WTC11 (cell line): ENCODE measurements at regions not wholly inside any gene's neighbourhood (a gene's known extent, or its start where the extent isn't known, plus 50 kb on each side); places are given as distances from the start of the nearest gene placed in this dataset.

Source experiments
- ATAC-seq: fragments of 200-7000 bp; cut with Tn5 transposase; 2 replicates; pipeline ENCODE4 v1.10.0; 2021; ENCODE audit warnings: mild to moderate bottlenecking, moderate library complexity
- CTCF ChIA-PET: fragments of 300-600 bp; sonication (Branson Sonifier 250); formaldehyde crosslinking; loops from one replicate; lab custom pipeline; 2021; ENCODE audit warnings: antibody characterized with exemption; lab: Charles Lee
- POLR2A ChIA-PET: fragments of 350-600 bp; sonication (Branson Sonifier 250); formaldehyde crosslinking; loops from one replicate; lab custom pipeline; 2021; ENCODE audit warnings: antibody characterized with exemption; lab: Charles Lee
- DNase-seq: peaks from one replicate; pipeline ENCODE4 v3.0.0; 2021; ENCODE audit warnings: low spot score
- H3K27ac Mint-ChIP-seq: 2 replicates; pipeline ENCODE4 v1.8.0; 2021; ENCODE audit warnings: mixed read lengths
- H3K27me3 Mint-ChIP-seq: 2 replicates; pipeline ENCODE4 v1.8.0; 2021; ENCODE audit warnings: low read depth, mild to moderate bottlenecking, moderate library complexity, mixed read lengths
- H3K36me3 Mint-ChIP-seq: 2 replicates; pipeline ENCODE4 v1.8.0; 2021; ENCODE audit warnings: mixed read lengths
- H3K4me1 Mint-ChIP-seq: 2 replicates; pipeline ENCODE4 v1.8.0; 2022; ENCODE audit warnings: mixed read lengths
- H3K4me3 Mint-ChIP-seq: 2 replicates; pipeline ENCODE4 v1.8.0; 2021; ENCODE audit warnings: mild to moderate bottlenecking, moderate library complexity, mixed read lengths
- H3K9me3 Mint-ChIP-seq: 2 replicates; pipeline ENCODE4 v1.8.0; 2021; ENCODE audit warnings: mixed read lengths
- AR ChIP-seq: fragments of 250-450 bp; sonication (Bioruptor Pico); IDR thresholded peaks from 2 replicates; pipeline ENCODE4 v1.9.0; 2021; ENCODE audit warnings: mild to moderate bottlenecking
- ATF1 ChIP-seq: sonication (generic); formaldehyde crosslinking; IDR thresholded peaks from 2 replicates; pipeline ENCODE4 v1.8.1; 2023; ENCODE audit warnings: mild to moderate bottlenecking, moderate library complexity, missing genetic modification reagents
- ATF2 ChIP-seq: sonication (generic); formaldehyde crosslinking; IDR thresholded peaks from 2 replicates; pipeline ENCODE4 v1.8.1; 2022; ENCODE audit warnings: low read depth, missing genetic modification reagents, borderline replicate concordance
- ETV6 ChIP-seq: sonication (generic); formaldehyde crosslinking; IDR thresholded peaks from 2 replicates; pipeline ENCODE4 v1.8.1; 2022; ENCODE audit warnings: mild to moderate bottlenecking, missing genetic modification reagents
- FOXJ3 ChIP-seq: sonication (generic); formaldehyde crosslinking; IDR thresholded peaks from 2 replicates; pipeline ENCODE4 v1.9.0; 2021; ENCODE audit warnings: missing genetic modification reagents, mild to moderate bottlenecking, borderline replicate concordance
- HMGA2 ChIP-seq: fragments of 250-450 bp; sonication (Bioruptor Pico); IDR thresholded peaks from 2 replicates; pipeline ENCODE4 v1.4.0; 2021; ENCODE audit warnings: mild to moderate bottlenecking, moderate library complexity
- IRF2 ChIP-seq: sonication (generic); formaldehyde crosslinking; IDR thresholded peaks from 2 replicates; pipeline ENCODE4 v1.8.0; 2022; ENCODE audit warnings: low read depth, missing genetic modification reagents, borderline replicate concordance
- JAZF1 ChIP-seq: fragments of 250-450 bp; sonication (Bioruptor Pico); IDR thresholded peaks from 2 replicates; pipeline ENCODE4 v1.9.0; 2021; ENCODE audit warnings: moderate library complexity, mild to moderate bottlenecking, inconsistent platforms
- MXD4 ChIP-seq: fragments of 250-450 bp; sonication (Bioruptor Pico); IDR thresholded peaks from 2 replicates; pipeline ENCODE4 v1.8.0; 2021; ENCODE audit warnings: mild to moderate bottlenecking, moderate library complexity, borderline replicate concordance
- MYBL2 ChIP-seq: sonication (generic); formaldehyde crosslinking; IDR thresholded peaks from 2 replicates; pipeline ENCODE4 v1.8.1; 2023; ENCODE audit warnings: mild to moderate bottlenecking, moderate library complexity, missing genetic modification reagents
- NFATC4 ChIP-seq: fragments of 250-450 bp; sonication (Bioruptor Pico); IDR thresholded peaks from 2 replicates; pipeline ENCODE4 v1.9.0; 2021; ENCODE audit warnings: mild to moderate bottlenecking
- NFYB ChIP-seq: sonication (generic); formaldehyde crosslinking; conservative IDR thresholded peaks from 2 replicates; pipeline ENCODE4 v1.8.0; 2022; ENCODE audit warnings: low read depth, missing genetic modification reagents
- NR3C1 ChIP-seq: sonication (generic); formaldehyde crosslinking; conservative IDR thresholded peaks from 2 replicates; pipeline ENCODE4 v1.8.1; 2023; ENCODE audit warnings: low read depth, mild to moderate bottlenecking, missing genetic modification reagents
- RELA ChIP-seq: sonication (generic); formaldehyde crosslinking; IDR thresholded peaks from 2 replicates; pipeline ENCODE4 v1.8.1; 2022; ENCODE audit warnings: missing genetic modification reagents, mild to moderate bottlenecking, borderline replicate concordance
- SOX15 ChIP-seq: fragments of 250-450 bp; sonication (Bioruptor Pico); IDR thresholded peaks from 2 replicates; pipeline ENCODE4 v1.9.0; 2021; ENCODE audit warnings: mild to moderate bottlenecking
- SP1 ChIP-seq: sonication (generic); formaldehyde crosslinking; conservative IDR thresholded peaks from 2 replicates; pipeline ENCODE4 v1.8.1; 2022; ENCODE audit warnings: missing genetic modification reagents
- ZBTB43 ChIP-seq: sonication (generic); formaldehyde crosslinking; IDR thresholded peaks from 2 replicates; pipeline ENCODE4 v1.8.1; 2023; ENCODE audit warnings: mild to moderate bottlenecking, missing genetic modification reagents
- ZNF121 ChIP-seq: sonication (generic); formaldehyde crosslinking; IDR thresholded peaks from 2 replicates; pipeline ENCODE4 v1.8.0; 2023; ENCODE audit warnings: missing genetic modification reagents
- ZNF219 ChIP-seq: sonication (generic); formaldehyde crosslinking; IDR thresholded peaks from 2 replicates; pipeline ENCODE4 v1.8.0; 2023; ENCODE audit warnings: missing genetic modification reagents, mild to moderate bottlenecking, borderline replicate concordance
- ZNF317 ChIP-seq: sonication (generic); formaldehyde crosslinking; IDR thresholded peaks from 2 replicates; pipeline ENCODE4 v1.8.1; 2023; ENCODE audit warnings: low read depth, mild to moderate bottlenecking, moderate library complexity, missing genetic modification reagents, borderline replicate concordance
- ZNF396 ChIP-seq: fragments of 250-450 bp; sonication (Bioruptor Pico); IDR thresholded peaks from 2 replicates; pipeline ENCODE4 v1.8.0; 2021; ENCODE audit warnings: mild to moderate bottlenecking, moderate library complexity, borderline replicate concordance
- ZNF423 ChIP-seq: fragments of 250-450 bp; sonication (Bioruptor Pico); IDR thresholded peaks from 2 replicates; pipeline ENCODE4 v2.1.2; 2022; ENCODE audit warnings: mild to moderate bottlenecking, moderate library complexity
- ZNF532 ChIP-seq: fragments of 250-450 bp; sonication (Bioruptor Pico); IDR thresholded peaks from 2 replicates; pipeline ENCODE4 v1.9.0; 2021; ENCODE audit warnings: mild to moderate bottlenecking, borderline replicate concordance
- ZNF671 ChIP-seq: fragments of 250-450 bp; sonication (Bioruptor Pico); IDR thresholded peaks from 2 replicates; pipeline ENCODE4 v1.8.0; 2021; ENCODE audit warnings: mild to moderate bottlenecking

GRCh38 chr15:25170113-25170731 is 215.4 kb downstream of the SNRPN start:
- ATAC-seq: no peak
- Mint-ChIP-seq H3K9me3 (peaks cover 61% of the 10 kb centered on the region), H3K36me3 (peaks cover 41% of the 10 kb centered on the region), H3K4me3 (no peak overlapping the region)
- CTCF ChIA-PET: no interaction called here
- DNase-seq: peak; percentile 3
- POLR2A ChIA-PET: no interaction called here
- TF ChIP-seq ZNF671: no peak
- TF ChIP-seq ZNF423 (CRISPR knock-in tag): no peak
- no peak for TF ChIP-seq AR (CRISPR knock-in tag)
- TF ChIP-seq ATF1: no peak
- TF ChIP-seq, all 79 proteins: peak for 0
- Mint-ChIP-seq H3K4me1 (no peaks in the 10 kb centered on the region), H3K27me3 (peaks cover 9% of the 10 kb centered on the region; the same call in 1 of the 2 replicates), H3K27ac (no peak overlapping the region)

- H3K9me3 Mint-ChIP-seq: peaks cover 60% of the 10 kb centered on the region
- H3K27ac Mint-ChIP-seq: no peak overlapping the region
- H3K36me3 Mint-ChIP-seq: peaks cover 43% of the 10 kb centered on the region
- H3K4me3 Mint-ChIP-seq: no peak overlapping the region
- ATAC-seq (no peak), DNase-seq (no peak)
- ChIA-PET CTCF (no interaction called here), POLR2A (no interaction called here)
- TF ChIP-seq MXD4 (CRISPR knock-in tag) (no peak), ZBTB43 (CRISPR knock-in tag) (no peak), ZNF396 (CRISPR knock-in tag) (no peak), ZNF317 (no peak), IRF2 (CRISPR knock-in tag) (no peak), ATF1 (no peak), NFATC4 (CRISPR knock-in tag) (no peak), RELA (CRISPR knock-in tag) (no peak), HMGA2 (CRISPR knock-in tag) (no peak), ATF2 (CRISPR knock-in tag) (no peak), JAZF1 (CRISPR knock-in tag) (no peak), FOXJ3 (CRISPR knock-in tag) (no peak), SP1 (no peak), MYBL2 (CRISPR knock-in tag) (no peak)
- peaks cover 9% of the 10 kb centered on the region; the same call in 1 of the 2 replicates for H3K27me3 Mint-ChIP-seq
- H3K4me1 Mint-ChIP-seq: no peaks in the 10 kb centered on the region
Observed at GRCh38 chr15:25170781-25171110, 216.0 kb downstream of the SNRPN start.

- peak; percentile 5 for DNase-seq
- H3K4me1 Mint-ChIP-seq: no peaks in the 10 kb centered on the region
- CTCF ChIA-PET: no interaction called here
- H3K9me3 Mint-ChIP-seq: peaks cover 61% of the 10 kb centered on the region
- no peak overlapping the region for H3K4me3 Mint-ChIP-seq
- H3K27ac Mint-ChIP-seq: no peak overlapping the region
- POLR2A ChIA-PET: no interaction called here
- ATAC-seq: no peak
- peaks cover 9% of the 10 kb centered on the region for H3K27me3 Mint-ChIP-seq
- H3K36me3 Mint-ChIP-seq: peaks cover 48% of the 10 kb centered on the region
- TF ChIP-seq ETV6 (CRISPR knock-in tag): no peak
- no peak for TF ChIP-seq FOXJ3 (CRISPR knock-in tag)
- no peak for TF ChIP-seq MYBL2 (CRISPR knock-in tag)
- TF ChIP-seq ZNF121 (CRISPR knock-in tag): no peak
- no peak for TF ChIP-seq NFYB
- no peak for TF ChIP-seq ZNF532 (CRISPR knock-in tag)
- TF ChIP-seq NR3C1 (CRISPR knock-in tag): no peak
- no peak for TF ChIP-seq SOX15 (CRISPR knock-in tag)
- TF ChIP-seq ZNF219: no peak
- no peak for TF ChIP-seq HMGA2 (CRISPR knock-in tag)
Observed at GRCh38 chr15:25171111-25171811, 216.5 kb downstream of the SNRPN start.
